CD4-positive, alpha-beta T cell treated with Interleukin-17A for 1 hour (primary cell): ENCODE measurements at regions not wholly inside any gene's neighbourhood (a gene's known extent, or its start where the extent isn't known, plus 50 kb on each side); places are given as distances from the start of the nearest gene placed in this dataset.

Experiments used
- DNase-seq: peaks from one replicate; pipeline ENCODE4 v3.0.0-alpha.2; 2020

GRCh38 chr4:10334506-10335028, 122.7 kb downstream of the ZNF518B start:
- no peak for DNase-seq

DNA sequence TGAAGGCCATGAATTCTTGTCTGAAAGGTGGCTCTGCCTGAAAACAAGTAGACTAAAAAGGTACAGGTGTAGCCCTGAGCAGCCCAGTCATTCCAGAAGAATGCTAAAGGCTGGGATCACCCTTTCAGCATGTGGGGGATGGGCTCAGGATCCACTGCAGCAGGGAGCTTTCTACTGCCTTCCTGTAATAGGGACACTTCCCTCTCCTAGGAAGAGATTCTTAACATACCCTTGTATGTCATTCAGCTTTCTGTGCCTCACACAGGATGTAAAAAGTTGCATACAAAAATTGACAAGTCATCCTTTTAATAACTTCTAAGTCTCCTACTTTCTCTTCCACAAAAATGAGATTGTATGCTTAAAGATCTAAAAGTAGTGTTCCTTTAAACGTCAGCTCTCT, 123.3 kb downstream of the ZNF518B start:
- DNase-seq, result no peak

- no peak for DNase-seq
Measured at GRCh38 chr4:10326075-10326474, 131.2 kb downstream of the ZNF518B start.

GRCh38 chr4:10321931-10322330, 135.3 kb downstream of the ZNF518B start:
- DNase-seq, result no peak

DNA sequence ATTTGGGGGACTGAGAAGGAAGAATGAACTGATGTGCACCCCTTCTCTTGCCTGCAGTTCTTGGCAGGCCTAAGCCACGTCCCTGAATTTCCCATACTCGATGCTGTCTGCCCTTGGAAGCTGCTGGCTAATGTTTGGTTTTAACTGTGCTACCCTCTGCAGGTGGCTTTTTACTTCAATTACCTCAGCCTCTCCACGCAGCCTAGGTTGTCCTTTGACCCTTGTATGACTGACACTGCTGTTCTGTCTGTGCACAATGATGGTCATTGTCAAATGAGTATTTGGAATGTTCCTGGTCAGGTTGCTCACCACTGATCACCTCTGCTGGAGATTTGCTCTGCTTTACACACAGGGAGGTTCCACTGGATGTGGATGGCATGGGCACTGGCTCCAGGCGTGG, 137.1 kb downstream of the ZNF518B start:
- DNase-seq, result no peak

DNA sequence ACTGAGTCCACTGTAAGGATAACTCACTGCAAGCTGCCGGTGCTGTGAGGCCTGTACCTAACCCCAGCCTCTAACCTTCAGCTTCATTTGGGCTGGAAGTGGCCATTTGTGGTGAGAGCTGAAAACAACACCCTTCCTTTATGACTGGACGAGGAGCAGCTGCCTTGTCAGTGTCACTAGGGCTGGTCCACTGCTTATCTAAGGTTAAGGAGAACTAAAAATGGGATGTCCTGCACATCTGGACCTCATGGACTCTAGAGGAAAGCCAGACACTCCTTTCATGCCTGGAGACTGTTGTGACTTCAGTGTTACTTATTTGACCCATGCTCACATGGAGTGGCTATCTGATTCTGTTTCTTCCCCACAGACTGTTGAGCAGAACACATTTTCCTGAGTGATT, 139.9 kb downstream of the ZNF518B start:
- DNase-seq, result no peak

GRCh38 chr4:10316851-10317250, 140.4 kb downstream of the ZNF518B start:
- DNase-seq, result no peak

DNA sequence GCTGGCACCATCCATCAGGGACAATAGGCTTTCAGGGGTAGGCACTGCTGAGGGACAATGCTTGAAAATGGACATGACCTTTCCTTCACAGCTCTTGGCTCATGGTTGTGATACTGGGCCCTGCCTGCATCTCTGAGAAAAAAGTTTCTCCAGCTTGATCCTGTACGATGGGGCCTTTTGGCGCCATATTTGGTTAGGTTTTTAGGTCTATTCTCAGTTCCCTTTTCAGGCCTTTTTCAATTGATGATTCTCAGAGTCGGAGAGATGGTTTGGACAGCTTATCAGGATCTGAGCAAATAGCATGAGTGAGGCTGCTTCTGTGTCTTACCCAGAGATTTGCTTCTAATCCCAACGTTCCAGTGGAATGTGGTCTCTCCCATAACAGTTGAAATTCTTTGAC, 141.6 kb downstream of the ZNF518B start:
- DNase-seq, result no peak

GRCh38 chr4:10312568-10312967, 144.7 kb downstream of the ZNF518B start:
- no peak for DNase-seq

GRCh38 chr4:10311939-10312338, 145.3 kb downstream of the ZNF518B start:
- no peak for DNase-seq

DNA sequence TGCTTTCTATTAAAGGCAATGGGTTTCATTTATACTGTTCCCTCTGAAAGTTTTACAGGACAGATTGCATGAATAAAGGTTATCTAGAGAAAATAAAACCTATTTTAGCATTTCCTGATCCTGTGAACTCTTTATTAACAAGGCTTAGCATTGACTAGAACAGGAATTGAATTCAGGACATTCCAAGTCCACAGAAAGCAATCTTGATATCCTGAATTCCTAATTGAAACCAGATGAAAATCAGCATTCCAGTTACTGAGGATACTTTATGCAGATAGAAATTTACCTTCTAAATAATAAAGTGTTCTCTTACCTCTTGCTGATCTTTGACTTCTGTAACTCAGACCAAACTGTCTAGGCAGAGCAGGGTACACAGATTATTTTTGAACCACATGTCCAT, 151.4 kb downstream of the ZNF518B start:
- no peak for DNase-seq

DNA sequence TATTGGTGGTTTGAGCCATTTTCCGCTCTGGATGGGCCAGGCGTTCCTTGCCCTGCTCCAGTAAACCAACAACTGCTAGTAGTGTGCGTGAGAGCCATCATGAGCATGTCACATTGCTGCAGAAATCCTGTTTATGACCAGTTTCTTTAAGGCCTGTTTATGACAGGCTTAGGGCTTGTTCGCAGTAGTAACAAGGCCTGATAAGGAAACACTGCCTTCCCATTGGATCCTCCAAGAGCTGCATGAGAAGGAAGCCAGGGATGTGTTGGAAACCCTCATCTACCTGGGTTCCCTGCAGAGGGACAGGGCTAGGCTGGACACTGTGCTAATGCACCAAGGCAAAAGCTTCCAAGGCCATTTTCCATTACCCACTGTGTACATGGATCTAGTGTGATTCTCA, 153.9 kb downstream of the ZNF518B start:
- no peak for DNase-seq

DNA sequence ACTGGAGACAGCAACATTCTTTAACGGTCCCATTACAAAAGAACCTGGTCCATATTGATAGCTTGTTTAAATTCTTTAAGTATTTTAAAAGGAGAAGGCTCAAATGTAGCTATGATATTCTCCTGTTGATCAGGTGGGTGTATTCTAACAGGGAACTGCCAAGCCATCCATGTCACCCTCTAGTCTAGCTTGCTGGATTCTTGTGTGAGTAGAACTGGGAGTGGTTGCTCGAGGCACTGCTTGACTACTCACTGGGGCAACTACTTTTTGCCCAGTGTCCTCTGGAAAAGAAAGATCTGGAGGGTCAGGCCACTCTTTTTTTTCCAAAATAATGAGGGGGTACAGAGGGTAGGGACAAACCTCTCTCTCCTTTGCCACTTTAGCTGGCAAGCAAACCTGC, 155.1 kb downstream of the ZNF518B start:
- no peak for DNase-seq

DNA sequence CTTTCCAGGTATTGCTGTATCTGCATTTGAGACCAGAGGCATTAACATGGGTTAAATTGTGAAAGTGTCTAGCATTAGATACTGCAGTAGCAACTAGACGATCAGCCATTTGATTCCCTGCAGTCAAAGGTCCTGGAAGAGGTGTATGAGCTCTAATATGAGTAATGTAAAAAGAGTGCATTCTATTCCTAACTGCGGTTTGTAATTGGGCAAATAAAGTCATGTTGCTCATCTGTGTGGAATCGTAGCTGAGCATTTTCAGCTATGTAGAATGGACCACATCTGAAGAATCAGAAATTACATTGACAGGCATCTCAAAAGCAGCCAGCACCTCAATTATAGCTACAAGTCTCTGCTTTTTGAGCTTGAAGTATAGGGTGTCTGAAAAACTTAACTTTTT, 157.6 kb downstream of the ZNF518B start:
- DNase-seq, result no peak

DNA sequence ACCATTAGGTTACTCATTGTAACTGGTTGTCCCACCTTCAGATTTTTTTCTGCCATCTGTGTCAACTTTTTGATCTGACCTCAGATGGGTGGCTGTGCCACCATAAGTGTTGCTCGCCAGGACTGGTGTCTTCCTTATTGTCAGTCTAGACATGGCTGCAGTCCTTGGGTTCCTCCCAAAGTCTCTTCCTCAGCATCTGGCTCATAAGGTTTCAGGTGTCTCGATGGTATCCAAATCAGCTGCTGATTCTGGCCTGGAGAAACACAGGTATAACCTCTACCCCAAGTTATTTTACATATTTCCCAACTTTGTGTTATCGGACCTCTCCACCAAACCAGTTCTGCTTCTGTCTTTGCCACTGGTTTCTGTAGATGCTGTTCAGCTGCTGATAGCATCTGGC, 158.5 kb downstream of the ZNF518B start:
- no peak for DNase-seq

GRCh38 chr4:10296730-10297129, 160.5 kb downstream of the ZNF518B start:
- DNase-seq, result no peak

GRCh38 chr4:10295301-10295700, 161.9 kb downstream of the ZNF518B start:
- no peak for DNase-seq

DNA sequence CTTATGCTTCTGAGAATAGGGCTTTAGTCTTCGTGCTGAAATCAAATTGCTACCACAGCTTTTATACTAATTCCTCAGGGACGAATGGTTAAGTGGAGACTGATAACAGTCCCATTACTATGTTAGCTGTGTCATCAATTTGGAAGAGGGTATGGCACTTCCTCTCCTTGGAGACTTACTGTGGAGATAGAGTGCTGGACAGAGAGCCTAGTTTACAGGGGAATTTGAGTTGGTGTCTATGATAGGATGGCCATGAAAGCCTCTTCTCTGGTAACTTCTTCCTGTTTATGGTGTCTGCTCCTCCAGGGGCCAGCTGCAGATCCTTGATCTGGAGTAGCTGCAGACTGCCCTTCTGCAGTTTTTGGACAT, 167.7 kb downstream of the ZNF518B start:
- DNase-seq, result no peak

GRCh38 chr4:10288830-10289537, 168.2 kb downstream of the ZNF518B start:
- DNase-seq, result no peak

DNA sequence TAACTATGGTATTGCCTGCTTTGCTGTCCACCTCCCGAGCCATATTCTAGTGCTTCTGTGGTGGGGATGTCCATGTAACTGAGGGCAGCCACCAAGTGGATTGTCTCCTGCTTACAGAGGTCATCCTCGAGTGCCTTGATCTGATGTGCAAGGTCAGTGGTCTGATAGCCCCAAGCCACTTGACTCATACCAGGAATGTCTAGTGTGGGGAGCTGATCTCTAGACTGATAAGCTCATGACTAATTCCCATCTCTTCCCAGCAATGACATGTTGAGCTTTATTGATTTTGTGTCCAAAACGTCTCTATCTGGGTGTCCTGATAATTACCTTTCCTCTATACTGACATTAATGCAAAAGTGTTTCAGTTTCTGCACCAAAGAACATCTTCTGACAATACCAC, 168.4 kb upstream of the WDR1 start:
- no peak for DNase-seq

DNA sequence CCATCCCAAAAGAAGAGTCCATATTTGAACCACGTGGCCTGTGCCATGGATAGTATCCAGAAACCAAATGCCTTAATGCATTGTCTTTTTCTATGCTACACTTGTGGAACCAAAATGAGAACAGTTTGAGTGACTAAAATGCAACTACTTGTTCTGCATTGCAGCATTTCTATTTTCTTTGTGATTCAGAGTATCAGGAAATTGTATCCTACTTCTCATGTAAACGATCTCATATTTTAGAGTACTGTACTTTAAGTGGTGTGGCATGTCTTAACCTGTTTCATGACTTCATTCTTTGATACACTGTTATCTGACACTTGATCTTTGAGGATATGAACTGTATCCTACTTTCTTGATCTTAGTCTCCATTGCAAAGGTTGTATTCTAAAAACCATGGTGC, 167.2 kb upstream of the WDR1 start:
- DNase-seq, result no peak

- DNase-seq, result no peak
Measured at GRCh38 chr4:10281996-10282395, 165.4 kb upstream of the WDR1 start.

GRCh38 chr4:10279261-10279660, 162.7 kb upstream of the WDR1 start:
- DNase-seq, result no peak

DNA sequence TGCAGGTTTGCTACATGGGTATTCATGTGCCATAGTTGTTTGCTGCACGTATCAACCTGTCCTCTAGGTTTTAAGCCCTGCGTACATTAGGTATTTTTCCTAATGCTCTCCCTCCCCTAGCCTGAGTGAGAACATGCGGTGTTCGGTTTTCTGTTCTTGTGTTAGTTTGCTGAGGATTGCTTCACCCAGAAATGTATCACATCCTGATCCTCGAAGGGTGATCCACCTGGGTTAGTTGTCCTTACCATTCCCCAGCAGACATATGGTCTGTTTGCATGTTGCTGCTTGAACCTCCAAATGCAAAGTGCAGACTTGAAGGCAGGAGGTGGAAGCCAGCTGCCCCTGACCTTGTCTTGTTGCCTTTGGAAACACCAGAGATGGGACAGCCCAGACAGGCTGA, 161.5 kb upstream of the WDR1 start:
- DNase-seq, result no peak

DNA sequence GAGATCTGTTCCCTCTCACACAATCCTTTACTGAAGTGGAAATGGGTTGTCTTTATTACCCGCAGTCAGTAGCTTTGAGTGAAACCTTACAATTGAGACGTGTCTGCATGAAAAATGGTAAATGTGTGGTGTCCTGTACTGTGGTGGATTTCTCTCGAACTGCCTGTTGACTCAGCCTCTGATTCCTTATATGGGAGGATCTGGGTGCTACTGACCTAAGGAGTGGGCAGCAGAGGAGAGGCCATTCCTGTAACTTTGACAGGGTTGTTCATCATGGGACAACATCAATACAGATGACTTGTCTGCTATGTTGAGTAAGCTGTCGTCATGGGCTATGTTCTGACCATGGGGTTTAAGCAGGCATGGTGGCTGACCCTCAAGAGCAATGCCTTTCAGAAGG, 159.6 kb upstream of the WDR1 start:
- DNase-seq, result no peak
